ENCODE measurements at regions not wholly inside any gene's neighbourhood (a gene's known extent, or its start where the extent isn't known, plus 50 kb on each side); places are given as distances from the start of the nearest gene placed in this dataset.

DNA sequence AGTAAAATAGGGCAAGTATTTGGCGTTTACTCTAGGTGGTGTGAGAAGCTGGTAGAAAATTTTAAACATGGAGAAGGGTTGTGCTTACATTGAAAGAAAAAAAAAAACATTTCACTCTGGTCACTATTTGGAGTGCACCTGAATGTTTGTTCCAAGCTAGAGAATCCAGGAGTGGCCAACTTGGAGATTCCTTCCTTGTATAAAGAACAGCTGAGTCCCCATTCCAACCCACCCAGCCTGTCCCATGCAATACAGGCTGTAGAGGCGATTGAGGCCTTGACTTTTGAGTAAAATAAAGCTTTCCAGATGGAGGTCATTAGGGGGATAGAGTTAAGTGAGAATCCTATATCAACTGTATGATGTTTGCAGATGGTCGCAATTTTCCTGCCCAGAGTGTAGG, 203.8 kb upstream of the SYT4 start:
- ChIA-PET RAD21 (ENCODE audit: low non-redundant PET in 1 of 2, low total read pairs in 2 of 2, uncharacterized antibody in 2 of 2, unreplicated experiment in 2 of 2) (no interaction called here), CTCF (no interaction called here), POLR2A (no interaction called here)
- Histone ChIP-seq H3K27ac (ENCODE audit: low read depth, low read length) (no peak overlapping the region), H3K36me3 (ENCODE audit: control insufficient read depth in 1 of 2, insufficient read depth in 2 of 2, low read length in 2 of 2) (no peaks in the 10 kb centered on the region), H3K4me1 (ENCODE audit: control insufficient read depth in 1 of 2, insufficient read depth in 2 of 2, low read length in 2 of 2) (no peaks in the 10 kb centered on the region), H3K4me2 (ENCODE audit: low read length) (no peak overlapping the region), H3K9me3 (ENCODE audit: control insufficient read depth in 1 of 2, insufficient read depth in 1 of 2, low read depth in 1 of 2, low read length in 2 of 2) (peaks cover 9 to 27% of the 10 kb centered on the region in 2 experiments; a peak in 2 of 4 replicates), H3K79me2 (ENCODE audit: insufficient read depth, low read length) (no peaks in the 10 kb centered on the region), H3K9me2 (ENCODE audit: insufficient read depth) (no peaks in the 10 kb centered on the region), H2AFZ (ENCODE audit: low read depth, low read length, poor library complexity, severe bottlenecking) (no peak overlapping the region), H3K9ac (ENCODE audit: low read length) (no peak overlapping the region), H4K20me1 (ENCODE audit: insufficient read depth) (no peaks in the 10 kb centered on the region), H3K4me3 (replicated peaks in 1 of 2; ENCODE audit: low read depth in 1 of 2, low read length in 2 of 2) (no peak overlapping the region), H3K27me3 (ENCODE audit: insufficient read depth, low read length) (no peaks in the 10 kb centered on the region)
- BruUV-seq (replicated peaks) = no TSS peak
- ATAC-seq (no peak), DNase-seq (ENCODE audit: low read depth, low spot score) (no peak)
- TF ChIP-seq JUND (IDR thresholded peaks at IDR 0.05) (no peak), FOSL1 (IDR thresholded peaks at IDR 0.05; ENCODE audit: low read depth) (no peak), CEBPB (IDR thresholded peaks at IDR 0.05; ENCODE audit: low read depth) (no peak), ELF1 (IDR thresholded peaks at IDR 0.05; ENCODE audit: borderline replicate concordance, low read depth) (no peak), RAD21 (IDR thresholded peaks at IDR 0.05; ENCODE audit: low read depth) (no peak), POLR2AphosphoS5 (IDR thresholded peaks at IDR 0.05; ENCODE audit: low read depth, low read length) (no peak), CBX3 (IDR thresholded peaks at IDR 0.05; ENCODE audit: low read depth) (no peak), TCF7L2 (IDR thresholded peaks at IDR 0.05; ENCODE audit: borderline replicate concordance, extremely low read depth, insufficient read depth, insufficient read length) (no peak), POLR2A (IDR thresholded peaks at IDR 0.05; ENCODE audit: borderline replicate concordance, extremely low read depth, insufficient read depth, insufficient read length) (no peak), ZFX (IDR thresholded peaks at IDR 0.05) (no peak), SP1 (IDR thresholded peaks at IDR 0.05; ENCODE audit: low read depth) (no peak), SRF (IDR thresholded peaks at IDR 0.05; ENCODE audit: low read depth) (no peak), SIN3A (IDR thresholded peaks at IDR 0.05; ENCODE audit: low read depth) (no peak), EGR1 (IDR thresholded peaks at IDR 0.05; ENCODE audit: low read depth) (no peak)
- TF ChIP-seq, protein P1, sequence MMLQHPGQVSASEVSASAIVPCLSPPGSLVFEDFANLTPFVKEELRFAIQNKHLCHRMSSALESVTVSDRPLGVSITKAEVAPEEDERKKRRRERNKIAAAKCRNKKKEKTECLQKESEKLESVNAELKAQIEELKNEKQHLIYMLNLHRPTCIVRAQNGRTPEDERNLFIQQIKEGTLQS (IDR thresholded peaks at IDR 0.05) = no peak
- TF ChIP-seq, protein P2, sequence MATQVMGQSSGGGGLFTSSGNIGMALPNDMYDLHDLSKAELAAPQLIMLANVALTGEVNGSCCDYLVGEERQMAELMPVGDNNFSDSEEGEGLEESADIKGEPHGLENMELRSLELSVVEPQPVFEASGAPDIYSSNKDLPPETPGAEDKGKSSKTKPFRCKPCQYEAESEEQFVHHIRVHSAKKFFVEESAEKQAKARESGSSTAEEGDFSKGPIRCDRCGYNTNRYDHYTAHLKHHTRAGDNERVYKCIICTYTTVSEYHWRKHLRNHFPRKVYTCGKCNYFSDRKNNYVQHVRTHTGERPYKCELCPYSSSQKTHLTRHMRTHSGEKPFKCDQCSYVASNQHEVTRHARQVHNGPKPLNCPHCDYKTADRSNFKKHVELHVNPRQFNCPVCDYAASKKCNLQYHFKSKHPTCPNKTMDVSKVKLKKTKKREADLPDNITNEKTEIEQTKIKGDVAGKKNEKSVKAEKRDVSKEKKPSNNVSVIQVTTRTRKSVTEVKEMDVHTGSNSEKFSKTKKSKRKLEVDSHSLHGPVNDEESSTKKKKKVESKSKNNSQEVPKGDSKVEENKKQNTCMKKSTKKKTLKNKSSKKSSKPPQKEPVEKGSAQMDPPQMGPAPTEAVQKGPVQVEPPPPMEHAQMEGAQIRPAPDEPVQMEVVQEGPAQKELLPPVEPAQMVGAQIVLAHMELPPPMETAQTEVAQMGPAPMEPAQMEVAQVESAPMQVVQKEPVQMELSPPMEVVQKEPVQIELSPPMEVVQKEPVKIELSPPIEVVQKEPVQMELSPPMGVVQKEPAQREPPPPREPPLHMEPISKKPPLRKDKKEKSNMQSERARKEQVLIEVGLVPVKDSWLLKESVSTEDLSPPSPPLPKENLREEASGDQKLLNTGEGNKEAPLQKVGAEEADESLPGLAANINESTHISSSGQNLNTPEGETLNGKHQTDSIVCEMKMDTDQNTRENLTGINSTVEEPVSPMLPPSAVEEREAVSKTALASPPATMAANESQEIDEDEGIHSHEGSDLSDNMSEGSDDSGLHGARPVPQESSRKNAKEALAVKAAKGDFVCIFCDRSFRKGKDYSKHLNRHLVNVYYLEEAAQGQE (IDR thresholded peaks at IDR 0.05; ENCODE audit: low read depth) = no peak
- TF ChIP-seq, protein P3, sequence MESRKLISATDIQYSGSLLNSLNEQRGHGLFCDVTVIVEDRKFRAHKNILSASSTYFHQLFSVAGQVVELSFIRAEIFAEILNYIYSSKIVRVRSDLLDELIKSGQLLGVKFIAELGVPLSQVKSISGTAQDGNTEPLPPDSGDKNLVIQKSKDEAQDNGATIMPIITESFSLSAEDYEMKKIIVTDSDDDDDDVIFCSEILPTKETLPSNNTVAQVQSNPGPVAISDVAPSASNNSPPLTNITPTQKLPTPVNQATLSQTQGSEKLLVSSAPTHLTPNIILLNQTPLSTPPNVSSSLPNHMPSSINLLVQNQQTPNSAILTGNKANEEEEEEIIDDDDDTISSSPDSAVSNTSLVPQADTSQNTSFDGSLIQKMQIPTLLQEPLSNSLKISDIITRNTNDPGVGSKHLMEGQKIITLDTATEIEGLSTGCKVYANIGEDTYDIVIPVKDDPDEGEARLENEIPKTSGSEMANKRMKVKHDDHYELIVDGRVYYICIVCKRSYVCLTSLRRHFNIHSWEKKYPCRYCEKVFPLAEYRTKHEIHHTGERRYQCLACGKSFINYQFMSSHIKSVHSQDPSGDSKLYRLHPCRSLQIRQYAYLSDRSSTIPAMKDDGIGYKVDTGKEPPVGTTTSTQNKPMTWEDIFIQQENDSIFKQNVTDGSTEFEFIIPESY (IDR thresholded peaks at IDR 0.05; ENCODE audit: extremely low read depth, insufficient replicate concordance, low read length) = no peak
- TF ChIP-seq, protein P4, sequence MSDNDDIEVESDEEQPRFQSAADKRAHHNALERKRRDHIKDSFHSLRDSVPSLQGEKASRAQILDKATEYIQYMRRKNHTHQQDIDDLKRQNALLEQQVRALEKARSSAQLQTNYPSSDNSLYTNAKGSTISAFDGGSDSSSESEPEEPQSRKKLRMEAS (IDR thresholded peaks at IDR 0.05) = no peak
- TF ChIP-seq, protein P5, sequence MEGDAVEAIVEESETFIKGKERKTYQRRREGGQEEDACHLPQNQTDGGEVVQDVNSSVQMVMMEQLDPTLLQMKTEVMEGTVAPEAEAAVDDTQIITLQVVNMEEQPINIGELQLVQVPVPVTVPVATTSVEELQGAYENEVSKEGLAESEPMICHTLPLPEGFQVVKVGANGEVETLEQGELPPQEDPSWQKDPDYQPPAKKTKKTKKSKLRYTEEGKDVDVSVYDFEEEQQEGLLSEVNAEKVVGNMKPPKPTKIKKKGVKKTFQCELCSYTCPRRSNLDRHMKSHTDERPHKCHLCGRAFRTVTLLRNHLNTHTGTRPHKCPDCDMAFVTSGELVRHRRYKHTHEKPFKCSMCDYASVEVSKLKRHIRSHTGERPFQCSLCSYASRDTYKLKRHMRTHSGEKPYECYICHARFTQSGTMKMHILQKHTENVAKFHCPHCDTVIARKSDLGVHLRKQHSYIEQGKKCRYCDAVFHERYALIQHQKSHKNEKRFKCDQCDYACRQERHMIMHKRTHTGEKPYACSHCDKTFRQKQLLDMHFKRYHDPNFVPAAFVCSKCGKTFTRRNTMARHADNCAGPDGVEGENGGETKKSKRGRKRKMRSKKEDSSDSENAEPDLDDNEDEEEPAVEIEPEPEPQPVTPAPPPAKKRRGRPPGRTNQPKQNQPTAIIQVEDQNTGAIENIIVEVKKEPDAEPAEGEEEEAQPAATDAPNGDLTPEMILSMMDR (IDR thresholded peaks at IDR 0.05 in 2 of 3, conservative IDR thresholded peaks at IDR 0.05 in 1 of 3; ENCODE audit: borderline replicate concordance in 1 of 3, insufficient read depth in 1 of 3, low read depth in 2 of 3, low read length in 2 of 3) = no peak
- intact Hi-C loops (cut with micrococcal nuclease) = no loop called here

All from HCT116 (cell line).